ENCODE measurements at regions not wholly inside any gene's neighbourhood (a gene's known extent, or its start where the extent isn't known, plus 50 kb on each side); places are given as distances from the start of the nearest gene placed in this dataset.

- CTCF ChIA-PET = interaction anchor here (0.8 to 1.8 kb wide), 5 partner anchors 8 to 208 kb away, joined by 3 to 9 read pairs (median 4); partner anchors contain the start of gene PTPRM
- Histone ChIP-seq H3K79me2 (ENCODE audit: control insufficient read depth, insufficient read depth, low read length) (no peaks in the 10 kb centered on the region), H3K9me1 (replicated peaks; ENCODE audit: control insufficient read depth, extremely low read depth, insufficient read depth, low read length) (no peaks in the 10 kb centered on the region), H3K36me3 (ENCODE audit: control insufficient read depth in 2 of 2, extremely low read depth in 1 of 2, insufficient read depth in 2 of 2, low read length in 2 of 2) (no peaks in the 10 kb centered on the region), H3K4me2 (ENCODE audit: insufficient read depth, low read length) (no peak overlapping the region), H3K4me3 (replicated peaks in 1 of 3; ENCODE audit: insufficient read depth in 1 of 3, low read depth in 1 of 3, low read length in 3 of 3) (no peak overlapping the region), H3K9me3 (replicated peaks; ENCODE audit: control insufficient read depth, insufficient read depth, low read length) (no peaks in the 10 kb centered on the region), H2AFZ (ENCODE audit: low read depth, low read length) (no peak overlapping the region), H3K4me1 (ENCODE audit: control insufficient read depth, extremely low read depth, insufficient read depth, low read length) (no peaks in the 10 kb centered on the region), H4K20me1 (replicated peaks; ENCODE audit: control insufficient read depth, extremely low read depth, insufficient read depth, low read length) (no peaks in the 10 kb centered on the region), H3K9ac (replicated peaks; ENCODE audit: extremely low read depth, insufficient read depth, low read length) (no peak overlapping the region), H3K27me3 (ENCODE audit: control insufficient read depth in 2 of 2, insufficient read depth in 2 of 2, low read length in 2 of 2) (peaks cover 2 to 4% of the 10 kb centered on the region in 2 experiments), H3K27ac (ENCODE audit: insufficient read depth, low read depth, low read length) (no peak overlapping the region)
- POLR2A ChIA-PET = no interaction called here
- intact Hi-C loops (cut with micrococcal nuclease) (no loop called here), dilution Hi-C loops (cut with MboI; ENCODE audit: extremely low pct_ligation_motif_present, low sequenced_read_pairs) (no loop called here)
- no peak for DNase-seq (ENCODE audit: low read depth, low spot score)
- no peak for FAIRE-seq
- TF ChIP-seq, protein P1, sequence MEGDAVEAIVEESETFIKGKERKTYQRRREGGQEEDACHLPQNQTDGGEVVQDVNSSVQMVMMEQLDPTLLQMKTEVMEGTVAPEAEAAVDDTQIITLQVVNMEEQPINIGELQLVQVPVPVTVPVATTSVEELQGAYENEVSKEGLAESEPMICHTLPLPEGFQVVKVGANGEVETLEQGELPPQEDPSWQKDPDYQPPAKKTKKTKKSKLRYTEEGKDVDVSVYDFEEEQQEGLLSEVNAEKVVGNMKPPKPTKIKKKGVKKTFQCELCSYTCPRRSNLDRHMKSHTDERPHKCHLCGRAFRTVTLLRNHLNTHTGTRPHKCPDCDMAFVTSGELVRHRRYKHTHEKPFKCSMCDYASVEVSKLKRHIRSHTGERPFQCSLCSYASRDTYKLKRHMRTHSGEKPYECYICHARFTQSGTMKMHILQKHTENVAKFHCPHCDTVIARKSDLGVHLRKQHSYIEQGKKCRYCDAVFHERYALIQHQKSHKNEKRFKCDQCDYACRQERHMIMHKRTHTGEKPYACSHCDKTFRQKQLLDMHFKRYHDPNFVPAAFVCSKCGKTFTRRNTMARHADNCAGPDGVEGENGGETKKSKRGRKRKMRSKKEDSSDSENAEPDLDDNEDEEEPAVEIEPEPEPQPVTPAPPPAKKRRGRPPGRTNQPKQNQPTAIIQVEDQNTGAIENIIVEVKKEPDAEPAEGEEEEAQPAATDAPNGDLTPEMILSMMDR (IDR thresholded peaks at IDR 0.05; ENCODE audit: extremely low read depth in 1 of 2, insufficient read depth in 1 of 2, low read depth in 1 of 2, low read length in 2 of 2) = no peak
- no TSS peak for BruUV-seq (replicated peaks)
Measured at GRCh38 chr18:7358989-7359726, 128.3 kb downstream of the LRRC30 start.

- no peak overlapping the region for H3K27ac ChIP-seq (ENCODE audit: insufficient read depth, low read depth, low read length)
- BruUV-seq (replicated peaks) = no TSS peak
- H3K9ac ChIP-seq (replicated peaks; ENCODE audit: extremely low read depth, insufficient read depth, low read length) = no peak overlapping the region
- no peaks in the 10 kb centered on the region for H3K9me1 ChIP-seq (replicated peaks; ENCODE audit: control insufficient read depth, extremely low read depth, insufficient read depth, low read length)
- H4K20me1 ChIP-seq (replicated peaks; ENCODE audit: control insufficient read depth, extremely low read depth, insufficient read depth, low read length) = no peaks in the 10 kb centered on the region
- FAIRE-seq (no peak), DNase-seq (ENCODE audit: low read depth, low spot score) (no peak)
- POLR2A ChIA-PET = no interaction called here
- TF ChIP-seq POLR2AphosphoS5 (IDR thresholded peaks at IDR 0.05; ENCODE audit: insufficient read depth, low read depth, low read length) (no peak), GATA2 (IDR thresholded peaks at IDR 0.05; ENCODE audit: insufficient read depth, insufficient read length, low read depth, low read length) (no peak), POLR2A (IDR thresholded peaks at IDR 0.05; ENCODE audit: low read depth, low read length) (no peak), JUN (IDR thresholded peaks at IDR 0.05; ENCODE audit: borderline replicate concordance, insufficient read depth, insufficient read length, low read depth) (no peak), FOS (IDR thresholded peaks at IDR 0.05; ENCODE audit: borderline replicate concordance, insufficient read depth, low read length) (no peak), EZH2 (IDR thresholded peaks at IDR 0.05; ENCODE audit: borderline replicate concordance, low read depth, low read length, severe bottlenecking) (no peak), MYC (IDR thresholded peaks at IDR 0.05; ENCODE audit: low read depth, low read length) (no peak), MAX (IDR thresholded peaks at IDR 0.05; ENCODE audit: insufficient read depth, insufficient read length) (no peak)
- TF ChIP-seq, protein P1 (IDR thresholded peaks at IDR 0.05; ENCODE audit: extremely low read depth in 1 of 2, insufficient read depth in 1 of 2, low read depth in 1 of 2, low read length in 2 of 2) = no peak
- H2AFZ ChIP-seq (ENCODE audit: low read depth, low read length) = no peak overlapping the region
- H3K9me3 ChIP-seq (replicated peaks; ENCODE audit: control insufficient read depth, insufficient read depth, low read length) = no peaks in the 10 kb centered on the region
- dilution Hi-C loops (cut with MboI; ENCODE audit: extremely low pct_ligation_motif_present, low sequenced_read_pairs) = no loop called here
- CTCF ChIA-PET = interaction anchor here (1.7 kb wide), 1 partner anchor 10 kb away, joined by 5 read pairs; no protein-coding TSS in a partner anchor
- H3K36me3 ChIP-seq (ENCODE audit: control insufficient read depth in 2 of 2, extremely low read depth in 1 of 2, insufficient read depth in 2 of 2, low read length in 2 of 2) = no peaks in the 10 kb centered on the region
- H3K4me3 ChIP-seq (replicated peaks in 1 of 3; ENCODE audit: insufficient read depth in 1 of 3, low read depth in 1 of 3, low read length in 3 of 3) = no peak overlapping the region
- H3K4me2 ChIP-seq (ENCODE audit: insufficient read depth, low read length) = no peak overlapping the region
- peaks cover 2 to 3% of the 10 kb centered on the region in 2 experiments for H3K27me3 ChIP-seq (ENCODE audit: control insufficient read depth in 2 of 2, insufficient read depth in 2 of 2, low read length in 2 of 2)
- H3K79me2 ChIP-seq (ENCODE audit: control insufficient read depth, insufficient read depth, low read length) = no peaks in the 10 kb centered on the region
- H3K4me1 ChIP-seq (ENCODE audit: control insufficient read depth, extremely low read depth, insufficient read depth, low read length) = no peaks in the 10 kb centered on the region
- intact Hi-C loops (cut with micrococcal nuclease) = no loop called here
Measured at GRCh38 chr18:7360606-7361170, 129.8 kb downstream of the LRRC30 start.

All from endothelial cell of umbilical vein (primary cell).